ENCODE measurements at regions not wholly inside any gene's neighbourhood (a gene's known extent, or its start where the extent isn't known, plus 50 kb on each side); places are given as distances from the start of the nearest gene placed in this dataset.
A peak's percentile ranks its signal among the peaks of the same experiment; 100 is the strongest.

DNA sequence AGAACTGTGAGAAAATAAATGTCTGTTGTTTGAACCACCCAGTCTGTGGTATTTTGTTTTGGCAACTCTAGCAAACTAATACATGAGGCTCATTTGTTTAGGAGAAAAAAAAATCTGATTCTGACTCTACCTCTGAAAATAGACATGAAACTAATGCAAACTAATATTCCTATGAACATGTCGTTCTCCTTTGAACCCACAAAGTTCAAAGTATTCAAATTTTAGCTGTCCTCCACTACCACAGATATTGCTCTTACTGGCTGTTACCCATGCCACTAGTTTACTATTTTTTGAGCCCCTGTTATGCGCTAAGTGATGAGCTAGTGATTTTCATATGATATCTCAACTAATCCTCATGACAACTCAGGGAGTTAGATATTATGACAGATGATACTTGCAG, 58.8 kb upstream of the ZNF804B start:
- no peak for DNase-seq (ENCODE audit: low read depth in 4 of 4, low spot score in 2 of 4)

DNA sequence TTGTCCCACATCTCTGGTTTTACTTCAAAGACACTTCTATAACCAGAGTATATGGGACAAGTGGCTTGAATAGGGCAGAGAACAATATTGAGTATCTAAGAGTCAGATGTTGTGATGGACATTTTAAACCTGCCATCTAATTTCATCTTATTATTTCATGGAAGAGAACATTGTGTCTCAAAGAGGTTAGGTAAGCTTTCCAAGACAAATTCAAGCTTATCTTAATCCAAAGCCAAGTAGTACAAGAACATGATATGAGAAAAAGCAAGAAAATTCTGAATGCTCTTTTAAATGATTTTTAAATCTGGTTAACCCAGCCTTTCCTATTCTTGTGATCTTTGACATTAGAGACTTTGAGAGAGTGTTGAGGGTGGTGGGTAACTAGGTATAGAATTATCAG, 65.3 kb upstream of the ZNF804B start:
- DNase-seq (ENCODE audit: low read depth in 4 of 4, low spot score in 2 of 4) = no peak

DNA sequence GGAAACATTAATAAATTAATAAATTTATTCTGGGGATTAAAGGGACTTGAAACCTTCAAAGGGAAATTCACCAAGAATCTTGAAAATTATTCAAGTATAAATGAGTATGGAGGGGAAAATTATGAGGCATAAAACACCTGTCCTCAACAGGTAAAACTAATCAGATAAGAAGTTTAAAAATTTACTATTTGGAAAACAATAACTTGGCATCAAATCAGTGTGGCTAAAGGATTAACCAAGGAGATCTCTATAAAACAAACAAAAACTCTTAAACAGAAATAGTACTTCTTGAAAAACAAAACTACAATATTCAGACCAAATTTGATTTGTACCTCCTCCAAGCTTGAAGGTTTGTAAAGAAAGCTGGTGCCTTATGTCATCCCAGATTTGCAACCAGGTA, 66.4 kb upstream of the ZNF804B start:
- DNase-seq (ENCODE audit: low read depth in 4 of 4, low spot score in 2 of 4) = no peak

DNA sequence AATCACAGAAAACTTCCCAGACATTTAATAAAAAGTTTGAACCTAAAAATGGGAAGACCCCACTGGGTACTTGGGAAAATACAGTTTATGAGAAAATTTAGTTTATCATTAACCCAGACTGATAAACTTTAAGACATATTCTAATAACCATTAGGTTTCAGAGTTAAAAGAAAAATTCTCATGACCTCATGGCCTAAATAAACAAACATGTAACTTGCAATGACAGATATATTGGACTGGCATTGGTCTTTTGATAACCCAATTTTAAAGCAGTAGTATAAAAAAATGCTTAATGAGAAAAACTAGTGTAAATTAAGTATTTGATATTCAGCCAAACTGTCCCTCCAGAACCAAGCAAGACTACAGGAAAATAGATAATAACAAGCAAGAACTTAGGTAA, 67.0 kb upstream of the ZNF804B start:
- DNase-seq (ENCODE audit: low read depth in 4 of 4, low spot score in 2 of 4) = no peak

DNA sequence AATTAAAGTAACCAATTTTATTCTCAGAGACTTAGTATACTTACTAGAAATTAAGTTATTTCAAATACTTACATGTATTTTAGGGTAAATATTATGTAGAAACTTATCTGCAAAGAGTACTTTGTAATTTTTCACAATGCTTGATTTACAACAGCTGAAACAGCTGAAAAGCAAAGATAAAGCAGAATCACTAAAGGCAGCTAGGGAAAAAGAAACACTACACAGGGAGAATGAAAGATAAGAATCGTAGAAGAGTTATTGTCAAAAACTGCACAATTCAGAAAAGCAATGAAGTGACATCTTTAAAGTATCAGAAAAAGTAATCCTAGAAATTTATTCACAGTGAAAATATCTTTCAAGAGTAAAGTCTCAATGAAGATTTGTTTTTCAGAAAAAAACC, 69.7 kb upstream of the ZNF804B start:
- DNase-seq (ENCODE audit: low read depth in 4 of 4, low spot score in 2 of 4) = no peak

DNA sequence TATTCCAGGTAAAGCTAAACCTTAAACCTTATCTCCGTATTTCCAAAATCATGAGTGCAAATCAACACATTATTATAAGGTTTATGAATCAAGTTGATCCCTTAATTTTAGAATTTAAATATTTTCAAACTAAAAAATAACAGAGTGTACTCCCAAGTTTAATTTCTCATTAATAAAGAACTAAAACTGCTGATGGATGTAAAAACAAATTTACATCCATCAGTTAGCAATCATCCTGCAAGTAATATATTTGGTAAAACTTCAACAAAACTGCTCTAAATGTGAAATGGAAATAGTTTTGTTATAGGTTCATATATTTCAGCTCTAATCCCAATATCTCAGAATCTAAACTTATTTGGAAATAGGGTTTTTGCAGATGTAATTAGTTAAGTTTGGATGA, 71.3 kb upstream of the ZNF804B start:
- no peak for DNase-seq (ENCODE audit: low read depth in 4 of 4, low spot score in 2 of 4)

DNA sequence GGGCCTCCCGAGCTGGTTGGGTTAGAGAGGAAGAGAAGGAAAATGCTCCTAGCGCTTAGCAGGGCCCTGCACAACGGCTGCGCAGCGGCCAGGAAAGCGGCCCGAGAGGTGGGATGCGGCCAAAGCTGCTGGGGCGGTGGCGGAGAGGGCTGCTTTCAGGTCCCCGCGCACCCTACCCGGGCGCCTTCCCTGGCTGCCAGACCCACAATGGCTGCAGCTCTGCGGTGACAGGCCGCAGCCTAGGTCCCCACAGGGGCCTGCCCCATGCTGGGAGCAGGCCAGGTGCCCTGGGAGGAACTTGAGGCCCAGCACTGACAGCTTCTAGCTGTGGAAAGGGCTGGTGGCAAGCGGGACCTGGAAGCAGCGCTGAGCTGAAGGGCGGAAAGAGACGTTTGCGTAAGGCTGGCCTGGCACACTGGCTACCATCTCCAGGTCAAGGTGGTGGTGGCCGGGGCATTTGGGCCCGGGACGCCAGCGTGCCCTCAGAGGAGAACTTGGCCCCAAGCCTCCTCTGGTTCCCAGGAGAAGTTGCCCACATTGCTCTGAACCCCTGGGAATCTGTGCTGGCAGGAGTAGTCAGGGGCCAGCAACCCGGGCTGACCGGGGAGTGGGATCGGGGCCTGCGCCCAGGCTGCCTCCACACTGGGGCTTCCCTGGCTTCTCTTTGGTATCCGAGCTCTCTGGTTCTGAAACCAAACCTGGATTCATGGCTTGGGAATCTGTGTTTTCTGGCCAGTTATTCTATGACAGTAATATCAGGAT, 72.9 kb upstream of the ZNF804B start:
- no peak for DNase-seq (ENCODE audit: low read depth in 4 of 4, low spot score in 2 of 4)

DNA sequence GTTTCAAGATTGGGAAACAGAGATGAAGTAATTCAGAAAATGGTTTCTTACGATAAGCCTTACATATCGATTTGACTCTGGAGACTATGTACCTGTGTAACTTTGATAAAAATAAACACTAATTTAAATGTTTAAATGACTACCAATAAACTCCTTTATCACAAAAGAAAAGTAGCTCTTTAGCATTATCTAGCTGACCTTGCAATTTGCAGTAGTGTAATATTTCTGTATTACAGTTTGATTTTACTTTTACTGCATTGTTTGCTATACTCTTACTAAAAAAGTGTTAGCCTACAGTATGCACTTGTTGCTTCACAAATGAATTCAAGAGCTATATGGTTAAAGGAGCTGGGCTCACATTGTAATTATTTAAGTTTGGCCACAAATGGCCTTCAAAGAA, 77.8 kb upstream of the ZNF804B start:
- DNase-seq (ENCODE audit: low read depth in 4 of 4, low spot score in 2 of 4) = no peak

DNA sequence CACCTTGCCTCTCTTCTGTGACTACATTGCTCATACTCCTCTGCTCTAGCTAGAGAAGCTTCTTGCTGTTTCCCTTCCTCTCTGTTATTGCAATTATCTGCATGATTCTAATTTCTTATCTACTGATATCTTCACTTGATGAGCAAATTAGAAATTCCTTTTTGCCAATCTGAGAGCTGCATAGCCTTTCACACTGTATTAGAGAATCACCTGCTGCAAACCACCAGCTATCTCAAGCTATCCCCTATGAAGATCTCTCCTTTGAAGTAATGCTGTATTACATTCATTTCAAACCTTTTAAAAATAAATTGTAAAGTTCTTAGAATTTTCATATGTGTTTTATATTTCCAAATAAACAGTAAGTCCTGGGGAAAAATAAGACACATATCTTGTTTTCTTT, 89.0 kb upstream of the ZNF804B start:
- no peak for DNase-seq (ENCODE audit: low read depth in 4 of 4, low spot score in 2 of 4)

DNA sequence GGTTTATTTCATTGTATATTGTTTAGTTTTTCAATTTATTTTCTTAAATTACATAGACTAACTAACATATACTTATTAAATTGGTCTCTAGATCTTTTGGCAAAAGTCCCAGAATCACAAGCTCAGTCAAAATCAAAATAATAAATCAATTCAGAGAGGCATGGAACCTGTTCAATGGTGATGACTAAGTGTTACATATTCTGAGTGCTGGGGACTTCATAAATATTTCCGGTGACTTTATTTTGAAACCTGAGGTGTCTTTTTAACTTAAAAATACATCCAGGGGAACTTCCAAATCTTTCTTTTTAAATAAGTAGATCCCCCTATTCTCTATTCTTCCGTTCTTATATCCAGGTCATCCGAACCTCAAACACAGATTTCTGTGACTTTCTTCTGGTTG, 89.6 kb upstream of the ZNF804B start:
- DNase-seq (ENCODE audit: low read depth in 4 of 4, low spot score in 2 of 4) = no peak

DNA sequence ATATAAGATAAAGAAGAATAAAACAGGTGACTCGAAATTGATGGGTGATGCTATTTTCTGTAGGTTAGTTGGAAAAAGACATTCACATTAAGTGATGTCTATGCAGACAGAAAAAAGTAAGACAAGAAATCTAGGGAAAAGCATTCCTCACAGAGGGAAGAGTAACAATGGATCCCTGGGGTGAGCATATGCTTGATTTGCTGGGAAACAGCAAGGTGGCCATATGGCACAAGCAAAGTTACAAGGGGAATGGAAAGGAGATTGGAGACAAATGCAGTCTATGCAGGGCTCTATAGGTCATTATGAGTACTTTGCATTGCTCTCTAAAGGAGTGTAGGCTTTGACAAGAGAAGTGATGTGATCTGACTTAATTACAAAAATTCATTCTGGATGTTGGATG, 90.9 kb upstream of the ZNF804B start:
- no peak for DNase-seq (ENCODE audit: low read depth in 4 of 4, low spot score in 2 of 4)

DNA sequence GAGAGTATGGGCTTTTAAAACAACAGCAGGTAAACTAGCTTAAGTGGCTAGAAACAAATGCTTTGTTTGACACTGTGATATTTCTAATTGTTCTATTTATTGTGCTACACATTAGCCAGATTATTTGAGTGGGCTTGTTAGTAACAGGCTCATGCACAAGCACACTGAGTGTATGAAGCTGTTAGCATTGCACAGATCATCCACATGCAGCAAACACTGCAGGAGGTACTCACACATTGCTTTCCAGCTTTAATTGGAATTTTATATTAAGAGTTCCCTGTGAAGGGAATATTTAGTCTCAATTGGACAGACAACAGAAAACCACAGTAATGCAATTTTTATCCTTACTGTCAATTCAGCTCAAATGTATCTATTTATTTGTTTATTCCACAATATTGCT, 92.9 kb upstream of the ZNF804B start:
- DNase-seq (ENCODE audit: low read depth in 4 of 4, low spot score in 2 of 4) = no peak

DNA sequence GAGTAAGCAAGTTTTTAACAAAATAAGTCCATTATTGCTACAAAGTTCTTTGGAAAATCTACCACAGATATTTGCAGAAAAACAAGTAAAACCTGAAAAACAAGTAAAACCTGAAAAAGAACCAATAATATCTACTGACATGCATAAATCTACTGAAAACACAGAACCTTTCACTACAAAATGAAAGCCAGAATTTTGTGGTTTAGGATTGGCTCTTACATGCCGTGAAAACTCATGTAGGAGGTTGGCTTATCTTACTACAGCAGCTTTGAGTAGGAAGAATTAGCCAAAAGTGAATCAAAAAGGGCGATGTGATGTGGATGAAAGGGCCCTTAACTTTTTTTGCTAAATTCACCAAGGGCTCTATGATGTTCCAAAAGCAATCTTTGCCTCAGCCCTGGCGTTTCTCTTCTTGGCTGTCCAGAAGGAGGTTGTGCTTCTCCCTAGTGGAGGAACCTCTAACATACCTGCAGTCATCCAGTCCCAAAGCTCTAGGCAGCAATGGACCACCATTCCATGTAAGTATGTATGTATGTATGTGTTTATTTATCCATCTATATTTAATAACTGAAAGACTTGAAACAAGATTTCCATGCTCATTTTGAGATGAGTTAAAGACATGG, 93.5 kb upstream of the ZNF804B start:
- no peak for DNase-seq (ENCODE audit: low read depth in 4 of 4, low spot score in 2 of 4)

DNA sequence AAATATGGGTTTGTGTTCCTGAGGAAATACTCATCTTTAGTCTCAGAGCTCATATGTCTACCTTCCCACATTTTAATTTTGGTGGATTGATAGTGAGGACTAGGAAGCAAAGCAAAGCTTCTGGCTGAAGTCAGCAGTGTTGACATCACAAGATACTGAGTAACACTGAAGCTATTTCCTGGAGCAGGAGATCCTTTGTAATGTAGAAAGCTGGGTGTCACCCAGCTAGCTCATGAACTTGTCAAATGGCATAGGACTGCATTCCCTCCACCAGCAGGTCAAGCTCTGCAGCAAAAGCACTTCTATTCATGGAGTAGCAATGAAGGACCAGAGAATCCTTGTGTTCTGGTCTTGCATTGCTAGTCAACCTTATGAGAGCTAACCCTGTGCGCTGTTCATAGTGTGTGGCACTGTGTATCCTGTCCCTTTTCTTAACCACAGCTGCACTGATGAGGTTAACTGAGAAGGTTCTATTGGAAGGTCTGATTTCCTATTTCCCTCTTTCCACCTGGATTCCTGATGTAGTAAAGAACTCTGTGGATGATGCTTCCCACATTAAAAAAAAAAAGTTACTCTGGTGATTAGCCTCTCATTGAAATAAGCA, 94.8 kb upstream of the ZNF804B start:
- no peak for DNase-seq (ENCODE audit: low read depth in 4 of 4, low spot score in 2 of 4)

DNA sequence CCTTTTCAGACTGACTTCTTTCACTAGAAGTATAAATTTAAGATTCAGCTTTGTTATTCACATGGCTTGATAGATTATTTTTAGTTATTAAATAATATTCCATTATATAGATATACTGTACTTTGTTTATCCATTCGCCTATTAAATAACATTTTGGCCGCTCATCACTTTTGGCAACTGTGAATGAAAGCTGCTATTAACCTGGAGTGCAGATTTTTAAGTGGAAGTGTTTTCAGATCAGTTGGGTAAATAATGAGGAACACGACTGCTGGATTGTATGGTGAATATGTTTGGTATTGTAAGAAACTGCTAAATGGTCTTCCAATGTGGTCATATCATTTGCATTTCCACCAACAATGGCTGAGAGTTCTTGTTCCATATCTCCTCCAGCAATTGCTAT, 97.6 kb upstream of the ZNF804B start:
- DNase-seq (ENCODE audit: low read depth in 4 of 4, low spot score in 2 of 4) = no peak

DNA sequence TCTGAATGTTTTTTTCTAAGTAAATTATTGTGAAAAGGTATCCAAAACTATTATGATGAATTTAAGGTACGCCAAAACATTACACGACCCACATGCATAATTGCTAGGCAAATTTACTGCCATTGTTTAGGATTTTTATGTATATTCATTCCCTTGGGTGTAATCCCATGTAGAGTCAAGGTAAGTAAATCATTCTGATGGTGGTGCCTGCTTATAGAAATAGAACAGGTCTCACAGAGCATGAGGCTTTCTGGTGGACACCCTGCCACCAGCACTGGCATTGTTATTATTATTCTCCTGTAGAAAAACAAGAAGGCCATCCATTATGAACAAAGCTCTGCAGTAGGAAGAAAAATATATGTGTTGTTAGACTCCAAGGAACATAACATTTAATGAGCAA, 111.7 kb upstream of the ZNF804B start:
- no peak for DNase-seq (ENCODE audit: low read depth in 4 of 4, low spot score in 2 of 4)

DNA sequence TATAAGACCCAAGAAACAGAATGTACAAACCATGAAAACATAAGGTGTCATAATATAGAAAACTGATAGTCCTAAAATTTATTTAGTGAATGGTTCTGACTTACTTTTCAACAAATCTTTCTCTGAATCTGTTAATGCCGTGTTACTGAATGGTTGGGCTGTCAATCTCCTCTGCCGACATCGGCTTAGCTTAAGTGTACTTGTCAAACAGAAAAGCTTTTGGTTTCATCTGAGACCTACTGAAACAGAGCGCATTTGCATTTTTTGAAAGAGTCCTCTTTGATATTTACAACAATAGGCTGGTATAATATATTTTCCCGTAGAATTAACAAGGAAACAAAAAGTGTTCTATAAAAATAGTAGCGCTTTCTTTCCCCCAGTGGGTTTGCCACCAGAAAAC, 120.9 kb upstream of the ZNF804B start:
- DNase-seq (ENCODE audit: low read depth in 4 of 4, low spot score in 2 of 4) = no peak

DNA sequence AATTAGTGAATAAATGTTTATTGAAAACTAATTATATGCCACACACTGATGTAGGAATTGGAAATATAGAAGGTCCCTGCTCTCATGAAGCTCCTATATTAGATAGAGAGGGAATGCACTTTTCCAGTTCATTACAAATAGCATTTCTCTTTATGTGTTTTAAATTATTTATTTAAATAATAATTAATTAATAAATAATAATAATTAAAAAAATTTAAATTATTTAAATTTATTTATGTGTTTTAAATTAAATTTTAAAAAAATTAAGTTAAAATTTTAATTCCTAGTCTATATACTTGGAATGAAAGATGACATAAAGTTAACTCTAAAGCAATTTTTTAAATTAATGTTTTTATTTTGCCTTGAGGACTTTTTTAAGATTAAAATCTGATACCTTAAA, 121.7 kb upstream of the ZNF804B start:
- no peak for DNase-seq (ENCODE audit: low read depth in 4 of 4, low spot score in 2 of 4)

DNA sequence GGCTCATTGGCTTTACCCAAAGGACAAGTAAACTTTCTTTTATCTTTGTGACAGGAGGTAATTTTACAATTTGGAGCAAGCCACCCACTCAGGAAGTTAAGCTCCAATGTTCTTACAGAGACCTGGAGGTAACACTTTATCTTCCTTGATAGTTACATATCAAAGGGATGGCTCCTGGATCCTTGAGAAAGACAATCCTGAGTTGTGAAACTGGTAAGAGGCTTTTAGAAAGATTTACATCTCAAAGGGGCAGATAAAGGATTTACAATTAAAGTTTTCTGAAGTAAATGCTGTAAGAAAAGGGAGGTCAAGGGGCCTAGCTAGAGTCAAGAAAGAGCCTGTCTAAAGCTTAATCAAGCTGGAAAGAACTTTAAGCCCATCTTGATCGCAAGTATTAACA, 124.4 kb upstream of the ZNF804B start:
- DNase-seq (ENCODE audit: low read depth in 4 of 4, low spot score in 2 of 4) = peak in 2 of 4 donors; percentile 4 to 10

DNA sequence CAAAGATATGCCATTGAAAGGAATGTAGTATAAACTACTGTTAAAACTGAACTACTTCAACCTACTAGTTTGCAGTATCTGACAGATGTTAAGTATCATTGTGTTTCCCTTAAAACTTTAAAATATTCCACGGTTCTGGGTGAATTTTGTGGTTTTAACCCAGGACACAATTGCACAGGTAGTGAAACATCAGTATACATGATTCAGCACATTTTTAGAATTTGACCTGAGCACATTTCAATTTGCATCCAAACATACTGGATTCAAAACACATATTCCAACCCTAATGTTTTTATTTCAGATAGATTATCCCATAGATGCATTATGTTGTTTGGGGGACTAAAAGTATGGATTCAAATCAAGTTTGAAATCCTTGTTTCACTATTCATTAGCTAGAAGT, 129.9 kb upstream of the ZNF804B start:
- DNase-seq (ENCODE audit: low read depth in 4 of 4, low spot score in 2 of 4) = no peak

DNA sequence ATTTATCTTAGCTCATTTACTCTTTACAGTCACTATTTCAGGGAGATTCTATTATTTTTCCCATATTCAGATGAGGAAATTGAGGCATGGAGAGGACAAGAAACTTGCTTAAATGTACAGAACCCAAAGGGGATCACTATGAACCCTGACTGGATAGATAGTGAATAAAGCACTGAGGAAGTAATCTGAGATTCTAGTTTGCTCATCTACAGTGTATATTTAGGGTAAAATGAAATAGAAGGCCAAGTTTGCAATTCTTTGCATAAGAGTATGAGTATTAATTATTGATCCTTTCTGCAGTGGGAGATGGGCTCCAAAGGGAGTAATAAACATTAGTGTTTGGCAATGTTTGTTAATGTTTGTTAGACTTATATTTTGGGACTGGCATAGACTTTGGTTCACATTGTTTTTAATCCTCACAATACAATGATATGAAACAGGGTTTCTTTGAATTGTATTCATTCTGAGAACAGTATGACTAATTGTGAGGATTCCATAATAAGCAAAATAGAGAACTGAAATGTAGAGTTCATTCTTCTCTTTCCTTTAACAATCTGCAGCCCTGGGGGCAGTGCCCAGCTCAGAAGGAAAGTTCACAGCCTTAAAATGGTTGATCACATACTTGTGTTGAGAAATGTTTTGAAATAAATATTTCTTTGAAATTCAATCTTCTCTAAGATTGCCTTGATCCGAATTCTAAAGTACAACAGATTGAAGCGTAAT, 131.0 kb upstream of the ZNF804B start:
- DNase-seq (ENCODE audit: low read depth in 4 of 4, low spot score in 2 of 4) = no peak

DNA sequence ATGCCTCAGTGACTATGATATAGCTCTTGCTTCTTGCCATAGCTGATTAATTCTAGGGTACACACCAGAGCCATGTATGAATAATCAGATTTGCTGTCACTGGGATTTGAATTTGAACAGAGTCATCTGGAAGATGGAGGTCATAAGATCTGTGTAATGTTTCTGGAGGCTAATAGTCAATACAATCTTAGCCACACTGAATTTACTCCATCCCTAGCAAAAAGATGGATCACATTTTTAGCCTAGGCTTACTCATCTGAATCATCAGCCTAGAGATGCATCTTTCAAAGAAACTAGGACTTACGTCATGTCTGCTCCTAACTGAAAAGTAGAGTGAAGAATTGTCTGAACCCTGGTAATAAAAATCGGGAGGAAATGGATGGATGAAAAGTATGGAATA, 142.3 kb upstream of the ZNF804B start:
- DNase-seq (ENCODE audit: low read depth in 4 of 4, low spot score in 2 of 4) = no peak
